KG1 (cell line): ENCODE measurements at regions not wholly inside any gene's neighbourhood (a gene's known extent, or its start where the extent isn't known, plus 50 kb on each side); places are given as distances from the start of the nearest gene placed in this dataset.

Experiments
- DNase-seq: peaks from one replicate; lab custom pipeline; 2025; lab: John Stamatoyannopoulos, UW

- DNase-seq = no peak
Measured at GRCh38 chr1:79398501-79398900, 392.0 kb upstream of the ADGRL4 start.

DNA sequence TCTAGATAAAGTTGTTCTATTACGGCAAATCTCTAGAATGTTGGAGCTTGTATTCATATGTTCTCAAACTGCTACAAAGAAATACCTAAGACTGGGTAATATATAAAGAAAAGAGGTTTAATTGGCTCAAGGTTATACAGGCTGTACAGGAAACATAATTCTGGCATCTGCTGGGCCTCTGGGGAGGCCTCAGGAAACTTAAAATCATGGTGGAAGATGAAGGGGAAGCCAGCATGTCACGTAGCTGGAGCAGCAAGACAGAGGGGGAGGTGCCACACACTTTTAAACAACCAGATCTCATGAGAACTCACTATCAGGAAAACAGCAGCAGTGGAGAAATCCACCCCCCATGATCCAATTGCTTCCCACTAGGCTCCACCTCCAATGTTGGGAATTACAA, 390.4 kb upstream of the ADGRL4 start:
- DNase-seq = no peak

GRCh38 chr1:79388694-79389361, 382.3 kb upstream of the ADGRL4 start:
- no peak for DNase-seq

DNA sequence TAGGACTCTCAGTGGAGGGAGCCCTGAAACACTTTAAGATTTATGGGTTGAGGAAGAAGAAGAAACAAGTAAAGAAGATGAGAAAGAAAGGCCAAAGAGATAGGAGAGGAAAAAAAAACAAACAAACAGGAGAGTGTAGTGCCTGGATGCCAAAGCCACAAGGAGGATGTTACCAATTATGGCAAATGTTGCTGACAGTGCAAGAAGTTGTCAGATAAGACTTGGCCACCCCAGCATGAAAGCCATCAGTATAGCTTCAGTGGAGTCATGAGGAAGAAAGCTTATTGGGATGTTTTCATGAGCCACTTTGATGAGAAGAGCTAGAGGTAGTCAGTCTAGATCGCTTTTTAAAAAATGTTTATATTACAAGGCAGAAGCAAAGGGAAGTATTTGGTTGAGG, 380.2 kb upstream of the ADGRL4 start:
- no peak for DNase-seq

DNA sequence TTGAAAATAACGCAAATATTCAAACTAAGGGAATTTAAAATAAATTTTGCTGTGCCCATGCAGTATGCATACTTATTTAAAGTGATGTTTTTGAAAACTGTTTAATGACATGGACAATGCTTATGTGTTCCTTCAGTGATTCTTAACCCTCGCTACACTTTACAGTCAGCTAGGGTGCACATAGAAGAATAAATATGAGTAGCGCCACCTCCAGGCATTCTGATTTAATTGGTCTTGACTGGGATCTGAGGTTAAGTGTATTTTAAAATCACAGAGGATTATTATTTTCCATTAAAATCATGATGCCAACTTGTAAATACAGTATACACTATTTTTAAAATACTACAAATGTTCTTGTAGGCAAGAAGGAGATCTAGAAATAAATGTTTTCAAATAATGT, 373.5 kb upstream of the ADGRL4 start:
- DNase-seq = no peak

GRCh38 chr1:79376106-79376505, 369.6 kb upstream of the ADGRL4 start:
- DNase-seq = no peak

DNA sequence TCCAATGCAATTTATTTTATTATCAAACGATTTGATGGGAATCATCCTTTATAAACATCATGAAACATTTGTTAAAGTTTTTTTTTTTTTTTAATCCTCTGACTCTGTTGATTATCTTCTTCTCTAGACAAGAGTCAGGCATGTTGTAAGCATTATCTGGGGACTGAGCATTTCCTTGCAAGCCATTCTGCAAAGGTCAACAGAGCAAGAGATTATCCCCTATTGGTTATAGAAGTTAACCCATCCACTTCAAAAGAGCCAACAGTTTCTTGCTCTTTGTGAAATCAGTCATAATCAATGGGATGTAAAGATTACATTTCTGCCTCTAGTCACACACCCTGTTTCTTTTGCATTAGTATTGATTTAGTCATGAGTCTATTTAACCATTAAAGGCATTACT, 368.8 kb upstream of the ADGRL4 start:
- no peak for DNase-seq

GRCh38 chr1:79374397-79374796, 367.9 kb upstream of the ADGRL4 start:
- DNase-seq = no peak

GRCh38 chr1:79373481-79374125, 367.1 kb upstream of the ADGRL4 start:
- DNase-seq = no peak

DNA sequence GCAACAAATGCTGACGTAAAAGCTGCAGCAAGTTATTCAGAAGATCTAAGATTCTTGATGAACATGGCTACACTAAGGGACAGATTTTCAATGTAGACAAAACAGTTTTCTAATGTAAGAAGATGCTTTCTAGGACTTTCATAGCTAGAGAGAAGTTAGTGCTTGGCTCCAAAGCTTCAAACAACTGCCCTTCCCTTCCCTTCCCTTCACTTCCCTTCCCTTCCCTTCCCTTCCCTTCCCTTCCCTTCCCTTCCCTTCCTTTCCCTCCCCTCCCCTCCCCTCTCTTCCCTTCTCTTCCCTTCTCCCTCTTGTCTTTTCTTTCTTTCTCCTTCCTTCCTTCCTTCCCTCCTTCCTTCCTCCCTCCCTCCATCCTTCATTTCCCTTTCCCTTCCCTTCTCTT, 365.3 kb upstream of the ADGRL4 start:
- DNase-seq = no peak

- DNase-seq = no peak
Measured at GRCh38 chr1:79369091-79369490, 362.6 kb upstream of the ADGRL4 start.

- DNase-seq = no peak
Measured at GRCh38 chr1:79364896-79365295, 358.4 kb upstream of the ADGRL4 start.

GRCh38 chr1:79363430-79363829, 356.9 kb upstream of the ADGRL4 start:
- DNase-seq = no peak

- no peak for DNase-seq
Measured at GRCh38 chr1:79362470-79362869, 355.9 kb upstream of the ADGRL4 start.

GRCh38 chr1:79355090-79355489, 348.6 kb upstream of the ADGRL4 start:
- no peak for DNase-seq

DNA sequence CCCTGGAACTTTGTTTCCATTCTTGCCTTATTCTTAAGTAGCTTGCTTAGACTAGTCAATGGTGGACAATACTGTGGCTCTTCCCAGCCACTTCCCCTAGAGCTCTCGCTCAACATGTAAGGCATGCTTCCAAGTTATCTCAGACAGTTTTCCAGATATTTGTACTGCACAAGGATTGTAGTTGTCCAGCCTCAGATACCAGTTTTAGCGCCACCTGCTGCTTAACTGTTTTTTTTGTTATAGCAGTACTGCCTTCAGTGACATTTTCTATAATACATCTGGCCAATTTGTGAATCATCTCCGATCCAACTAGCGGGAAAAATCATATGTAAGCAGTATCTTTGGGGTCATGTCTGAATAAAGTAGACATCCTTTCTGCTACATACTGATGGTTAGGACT, 346.7 kb upstream of the ADGRL4 start:
- no peak for DNase-seq

- no peak for DNase-seq
Measured at GRCh38 chr1:79326875-79327274, 320.3 kb upstream of the ADGRL4 start.

DNA sequence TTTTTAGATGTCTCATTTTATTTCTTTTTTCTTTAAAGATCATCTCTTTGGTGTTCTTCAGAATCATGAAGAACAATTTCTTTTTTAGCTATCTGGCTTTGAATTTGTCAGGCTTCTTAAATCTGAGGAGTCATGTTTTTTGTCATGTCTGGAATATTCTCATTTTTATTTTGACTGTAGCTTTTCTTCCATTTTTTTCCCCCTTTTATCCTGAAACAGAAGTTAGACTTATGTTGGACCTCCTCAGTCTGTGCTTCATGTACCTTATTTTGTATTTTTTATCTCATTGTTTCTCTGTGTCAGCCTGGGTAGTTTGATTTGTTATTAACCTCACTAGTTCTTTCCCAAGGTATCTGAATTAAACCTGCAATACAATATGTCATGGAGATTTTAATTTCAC, 319.2 kb upstream of the ADGRL4 start:
- no peak for DNase-seq

GRCh38 chr1:79325126-79325525, 318.6 kb upstream of the ADGRL4 start:
- DNase-seq = no peak

DNA sequence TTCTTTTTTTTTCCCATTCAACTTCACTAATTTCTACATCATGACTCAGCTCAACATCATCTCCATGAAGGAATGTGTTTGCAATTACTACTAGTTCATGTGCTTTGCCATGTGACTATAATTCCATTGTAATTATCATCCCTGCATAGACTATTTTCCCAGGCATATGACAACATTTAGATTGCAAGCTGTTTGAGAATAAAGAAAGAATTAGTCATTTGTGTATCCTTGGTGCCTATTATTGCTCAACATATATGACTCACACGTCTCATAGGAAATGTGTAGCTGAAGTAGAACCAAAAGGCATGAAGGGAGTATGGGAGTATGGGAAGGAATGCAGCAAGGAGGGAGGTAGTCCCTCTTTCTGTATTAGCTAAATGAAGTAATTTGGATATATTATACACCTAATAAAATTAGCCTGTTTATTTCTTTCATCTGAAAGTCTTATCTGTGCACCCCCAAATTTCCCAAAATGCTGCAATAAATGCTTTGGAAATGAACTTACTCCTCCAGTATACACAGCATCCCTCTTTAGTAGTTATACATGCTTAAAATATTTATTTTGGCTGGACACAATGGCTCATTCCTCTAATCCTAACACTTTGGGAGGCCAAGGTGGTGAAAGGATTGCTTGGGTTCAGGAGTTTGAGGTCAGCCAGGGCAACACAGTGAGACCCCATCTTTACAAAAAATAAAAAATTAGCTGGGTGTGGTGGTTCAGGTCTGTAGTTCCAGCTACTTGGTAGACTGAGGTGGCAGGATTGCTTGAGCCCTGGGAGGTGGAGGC, 316.9 kb upstream of the ADGRL4 start:
- DNase-seq = no peak

DNA sequence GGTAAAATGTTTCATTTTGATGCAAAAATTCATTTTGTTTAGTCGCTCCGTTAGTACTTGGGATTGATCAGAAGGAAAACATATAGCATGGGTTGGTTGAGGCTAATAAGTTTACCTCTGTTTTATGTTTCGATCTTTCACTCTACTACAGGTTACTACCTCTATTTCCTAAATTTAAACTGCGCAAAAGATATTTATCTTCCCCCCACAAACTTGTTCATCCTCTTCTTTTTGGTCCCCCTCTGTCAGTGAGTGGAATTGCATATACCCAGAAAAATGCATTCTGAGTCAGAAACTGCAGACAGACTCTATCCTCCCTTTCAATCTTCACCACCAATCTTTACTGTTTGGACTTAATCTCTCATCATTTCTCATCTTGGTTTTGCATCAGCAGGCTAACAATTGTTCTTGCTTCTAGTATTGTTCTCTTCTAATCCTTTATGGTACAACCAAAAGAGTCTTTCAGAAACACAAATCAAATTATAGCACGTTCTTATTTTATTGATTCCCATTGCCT, 316.0 kb upstream of the ADGRL4 start:
- DNase-seq = no peak

DNA sequence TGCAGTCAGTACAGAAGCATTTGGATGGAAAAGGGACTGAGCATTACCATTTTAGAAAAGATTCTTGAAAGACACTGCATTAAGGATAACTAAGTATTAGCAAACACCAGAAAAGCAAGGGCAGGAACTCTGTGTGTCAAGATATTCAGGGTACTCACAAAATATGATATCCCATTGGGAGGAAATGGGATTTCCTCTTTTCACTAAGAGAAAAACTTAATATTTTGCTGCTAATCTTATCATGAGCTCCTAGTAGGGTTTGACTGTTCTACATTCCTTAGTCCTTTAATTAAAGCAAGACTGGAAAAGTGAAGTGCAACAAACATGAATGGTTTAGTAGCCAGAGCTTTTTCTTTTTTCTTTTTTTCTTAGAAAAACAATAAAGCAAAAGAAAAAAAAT, 305.9 kb upstream of the ADGRL4 start:
- no peak for DNase-seq

DNA sequence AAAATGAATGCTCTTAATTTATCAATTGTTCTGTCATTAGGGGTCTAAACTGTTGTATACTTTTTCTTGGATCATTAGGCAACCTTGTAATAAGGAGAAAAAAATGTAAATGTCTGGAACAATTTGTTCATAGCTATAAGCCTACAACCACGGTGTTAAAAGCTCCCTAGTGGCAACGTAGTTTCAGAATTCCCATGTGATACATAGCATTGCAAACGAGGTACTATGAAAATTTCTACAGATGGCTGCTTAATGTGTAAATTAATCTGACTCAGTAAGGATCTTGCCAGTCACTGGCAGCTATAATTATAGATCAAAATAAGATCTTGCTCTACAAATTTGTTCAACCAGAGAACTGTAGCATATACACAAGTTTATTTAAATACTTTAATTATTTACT, 304.1 kb upstream of the ADGRL4 start:
- DNase-seq = no peak
